ENCODE measurements at regions not wholly inside any gene's neighbourhood (a gene's known extent, or its start where the extent isn't known, plus 50 kb on each side); places are given as distances from the start of the nearest gene placed in this dataset.

GRCh38 chr4:96126227-96126626 is 286.3 kb downstream of the PDHA2 start:
- no peak overlapping the region for H3K4me3 ChIP-seq
- H3K27me3 ChIP-seq: no peaks in the 10 kb centered on the region
- DNase-seq: no peak
- H3K36me3 ChIP-seq: no peaks in the 10 kb centered on the region
- no peaks in the 10 kb centered on the region for H3K9me3 ChIP-seq

- no peak overlapping the region for H3K4me3 ChIP-seq
- H3K36me3 ChIP-seq: no peaks in the 10 kb centered on the region
- DNase-seq: no peak
- H3K27me3 ChIP-seq: no peaks in the 10 kb centered on the region
- H3K9me3 ChIP-seq: no peaks in the 10 kb centered on the region
Observed at GRCh38 chr4:96131186-96131585, 291.3 kb downstream of the PDHA2 start.

- DNase-seq: no peak
- no peak overlapping the region for H3K4me3 ChIP-seq
- H3K27me3 ChIP-seq: no peaks in the 10 kb centered on the region
- H3K36me3 ChIP-seq: no peaks in the 10 kb centered on the region
- H3K9me3 ChIP-seq: no peaks in the 10 kb centered on the region
Observed at GRCh38 chr4:96134806-96135205, 294.9 kb downstream of the PDHA2 start.

- Histone ChIP-seq H3K27me3 (no peaks in the 10 kb centered on the region), H3K4me3 (no peak overlapping the region), H3K9me3 (no peaks in the 10 kb centered on the region), H3K36me3 (no peaks in the 10 kb centered on the region)
- DNase-seq: no peak
Observed at GRCh38 chr4:96136056-96136455, 296.2 kb downstream of the PDHA2 start.

GRCh38 chr4:96139251-96139929 is 299.5 kb downstream of the PDHA2 start:
- Histone ChIP-seq H3K36me3 (no peaks in the 10 kb centered on the region), H3K27me3 (no peaks in the 10 kb centered on the region), H3K4me3 (no peak overlapping the region), H3K9me3 (no peaks in the 10 kb centered on the region)
- no peak for DNase-seq

GRCh38 chr4:96145601-96146000 is 305.7 kb downstream of the PDHA2 start:
- Histone ChIP-seq H3K27me3 (no peaks in the 10 kb centered on the region), H3K36me3 (no peaks in the 10 kb centered on the region), H3K4me3 (no peak overlapping the region), H3K9me3 (no peaks in the 10 kb centered on the region)
- DNase-seq: no peak

GRCh38 chr4:96146686-96147085 is 306.8 kb downstream of the PDHA2 start:
- no peaks in the 10 kb centered on the region for H3K36me3 ChIP-seq
- DNase-seq: no peak
- H3K9me3 ChIP-seq: no peaks in the 10 kb centered on the region
- H3K4me3 ChIP-seq: no peak overlapping the region
- H3K27me3 ChIP-seq: no peaks in the 10 kb centered on the region

- H3K27me3 ChIP-seq: no peaks in the 10 kb centered on the region
- no peaks in the 10 kb centered on the region for H3K9me3 ChIP-seq
- no peak for DNase-seq
- no peaks in the 10 kb centered on the region for H3K36me3 ChIP-seq
- no peak overlapping the region for H3K4me3 ChIP-seq
Observed at GRCh38 chr4:96149894-96150293, 310.0 kb downstream of the PDHA2 start.

- Histone ChIP-seq H3K27me3 (no peaks in the 10 kb centered on the region), H3K36me3 (no peaks in the 10 kb centered on the region), H3K9me3 (no peaks in the 10 kb centered on the region), H3K4me3 (no peak overlapping the region)
- DNase-seq: no peak
Observed at GRCh38 chr4:96150466-96150865, 310.6 kb downstream of the PDHA2 start.

- Histone ChIP-seq H3K9me3 (no peaks in the 10 kb centered on the region), H3K36me3 (no peaks in the 10 kb centered on the region), H3K27me3 (no peaks in the 10 kb centered on the region), H3K4me3 (no peak overlapping the region)
- DNase-seq: no peak
Observed at GRCh38 chr4:96152824-96153223, 312.9 kb downstream of the PDHA2 start.

GRCh38 chr4:96154676-96155075 is 314.8 kb downstream of the PDHA2 start:
- no peaks in the 10 kb centered on the region for H3K27me3 ChIP-seq
- no peak overlapping the region for H3K4me3 ChIP-seq
- no peak for DNase-seq
- no peaks in the 10 kb centered on the region for H3K9me3 ChIP-seq
- no peaks in the 10 kb centered on the region for H3K36me3 ChIP-seq

GRCh38 chr4:96162636-96163035 is 322.7 kb downstream of the PDHA2 start:
- Histone ChIP-seq H3K4me3 (no peak overlapping the region), H3K36me3 (no peaks in the 10 kb centered on the region), H3K27me3 (no peaks in the 10 kb centered on the region), H3K9me3 (no peaks in the 10 kb centered on the region)
- DNase-seq: no peak

GRCh38 chr4:96164814-96165351 is 325.0 kb downstream of the PDHA2 start:
- Histone ChIP-seq H3K4me3 (no peak overlapping the region), H3K9me3 (no peaks in the 10 kb centered on the region), H3K36me3 (no peaks in the 10 kb centered on the region), H3K27me3 (no peaks in the 10 kb centered on the region)
- peak; percentile 5 for DNase-seq

- Histone ChIP-seq H3K4me3 (no peak overlapping the region), H3K9me3 (no peaks in the 10 kb centered on the region), H3K27me3 (no peaks in the 10 kb centered on the region), H3K36me3 (no peaks in the 10 kb centered on the region)
- DNase-seq: no peak
Observed at GRCh38 chr4:96166806-96167205, 326.9 kb downstream of the PDHA2 start.

- no peak overlapping the region for H3K4me3 ChIP-seq
- no peaks in the 10 kb centered on the region for H3K27me3 ChIP-seq
- no peak for DNase-seq
- H3K9me3 ChIP-seq: no peaks in the 10 kb centered on the region
- H3K36me3 ChIP-seq: no peaks in the 10 kb centered on the region
Observed at GRCh38 chr4:96170198-96170597, 330.3 kb downstream of the PDHA2 start.

- Histone ChIP-seq H3K27me3 (no peaks in the 10 kb centered on the region), H3K9me3 (no peaks in the 10 kb centered on the region), H3K4me3 (no peak overlapping the region), H3K36me3 (no peaks in the 10 kb centered on the region)
- DNase-seq: no peak
Observed at GRCh38 chr4:96173756-96174155, 333.9 kb downstream of the PDHA2 start.

- no peaks in the 10 kb centered on the region for H3K9me3 ChIP-seq
- no peak for DNase-seq
- H3K36me3 ChIP-seq: no peaks in the 10 kb centered on the region
- H3K4me3 ChIP-seq: no peak overlapping the region
- H3K27me3 ChIP-seq: no peaks in the 10 kb centered on the region
Observed at GRCh38 chr4:96175871-96176270, 336.0 kb downstream of the PDHA2 start.

GRCh38 chr4:96183611-96184010 is 343.7 kb downstream of the PDHA2 start:
- Histone ChIP-seq H3K4me3 (no peak overlapping the region), H3K36me3 (no peaks in the 10 kb centered on the region), H3K27me3 (no peaks in the 10 kb centered on the region), H3K9me3 (no peaks in the 10 kb centered on the region)
- no peak for DNase-seq
